ENCODE measurements at regions not wholly inside any gene's neighbourhood (a gene's known extent, or its start where the extent isn't known, plus 50 kb on each side); places are given as distances from the start of the nearest gene placed in this dataset.

- no peak for DNase-seq (ENCODE audit: low spot score)
Observed at GRCh38 chr6:91173186-91173585, 586.3 kb upstream of the MAP3K7 start.

DNA sequence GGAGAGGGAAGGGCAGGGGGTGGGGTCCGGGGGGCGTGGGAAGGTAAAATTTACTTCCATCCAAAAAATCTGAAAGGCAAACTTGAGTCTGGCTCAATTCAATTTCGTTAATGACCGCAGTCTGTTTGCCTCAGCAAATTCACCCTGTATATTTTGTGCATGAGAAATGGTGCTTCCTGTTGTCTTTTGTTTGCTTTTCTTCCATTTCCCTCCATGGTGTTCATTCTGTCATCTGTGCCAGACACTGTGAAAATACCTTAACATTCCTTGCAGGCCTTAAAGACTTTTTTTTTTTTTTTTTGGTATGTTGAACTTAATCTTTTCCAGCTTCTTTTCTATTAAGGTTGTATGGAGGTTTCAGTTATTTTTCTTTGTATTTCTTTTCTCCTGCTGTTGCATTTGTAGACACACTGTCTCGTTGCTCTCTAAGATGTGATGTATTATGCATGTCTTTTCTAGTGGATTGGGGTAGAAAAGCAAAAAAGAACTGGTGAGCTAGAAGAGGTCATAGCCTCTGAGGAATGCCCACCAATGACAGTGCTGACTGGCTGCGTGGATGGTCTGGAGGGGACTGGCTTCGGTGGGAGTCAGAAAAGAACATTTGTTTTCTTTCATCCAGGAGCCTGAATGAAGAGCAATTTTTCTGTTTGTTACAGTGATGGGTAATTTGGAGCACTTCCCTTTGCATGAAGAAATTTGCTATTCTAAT, 585.0 kb upstream of the MAP3K7 start:
- no peak for DNase-seq (ENCODE audit: low spot score)

- peak; percentile 50 for DNase-seq (ENCODE audit: low spot score)
Observed at GRCh38 chr6:91167846-91168245, 581.0 kb upstream of the MAP3K7 start.

DNA sequence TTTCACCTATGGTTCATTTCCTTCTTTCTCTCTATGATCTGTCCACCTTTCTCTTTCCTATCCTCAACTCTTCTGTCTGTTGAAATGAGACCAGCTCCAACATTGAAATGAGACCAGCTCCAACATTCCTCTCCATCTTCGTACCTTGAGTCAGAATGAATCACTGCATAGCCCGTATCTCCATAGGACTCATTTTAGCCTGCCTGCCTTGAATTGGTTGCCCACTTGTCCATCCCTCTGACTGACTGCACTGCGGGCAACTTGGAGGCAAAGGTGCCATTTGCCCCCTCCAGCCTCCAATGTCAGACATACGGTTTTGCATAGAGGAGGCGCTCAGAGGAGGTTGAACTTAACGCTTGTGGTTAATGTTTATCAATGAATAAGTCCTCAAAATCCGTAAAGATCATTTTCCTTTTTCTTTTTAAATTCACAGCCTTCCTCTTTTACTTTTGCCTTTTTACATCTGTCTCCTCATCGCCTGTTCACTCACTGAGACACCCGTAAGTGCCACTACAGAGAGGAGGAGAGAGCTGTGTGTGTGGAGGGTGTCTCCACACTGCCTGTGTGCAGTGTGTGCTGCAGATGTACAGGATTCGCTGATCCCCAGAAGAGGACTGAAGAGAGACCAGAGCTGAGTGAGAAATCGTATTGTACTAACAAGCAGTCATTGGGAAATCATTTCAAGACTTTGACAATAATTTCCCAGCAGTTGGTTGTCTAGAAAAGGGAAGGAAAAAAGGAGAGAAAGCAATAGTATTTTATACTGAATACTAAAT, 579.6 kb upstream of the MAP3K7 start:
- peak; percentile 44 for DNase-seq (ENCODE audit: low spot score)

- no peak for DNase-seq (ENCODE audit: low spot score)
Observed at GRCh38 chr6:91164105-91164504, 577.2 kb upstream of the MAP3K7 start.

DNA sequence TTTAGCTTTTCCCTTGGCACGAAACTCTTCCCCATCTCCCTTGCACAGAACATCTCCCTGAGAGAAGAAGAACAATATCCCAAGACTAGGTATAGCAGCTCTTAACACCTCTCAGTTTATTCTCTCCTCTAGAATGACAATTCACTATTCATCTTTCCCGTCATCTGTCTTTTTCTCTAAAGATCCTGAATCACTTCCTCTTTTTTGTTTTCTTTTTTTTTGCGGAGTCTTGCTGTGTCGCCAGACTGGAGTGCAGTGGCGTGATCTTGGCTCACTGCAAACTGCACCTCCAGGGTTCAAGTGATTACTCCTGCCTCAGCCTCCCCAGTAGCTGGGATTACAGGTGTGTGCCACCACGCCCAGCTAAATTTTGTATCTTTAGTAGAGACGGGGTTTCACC, 574.4 kb upstream of the MAP3K7 start:
- no peak for DNase-seq (ENCODE audit: low spot score)

GRCh38 chr6:91155129-91155785, 568.4 kb upstream of the MAP3K7 start:
- no peak for DNase-seq (ENCODE audit: low spot score)

DNA sequence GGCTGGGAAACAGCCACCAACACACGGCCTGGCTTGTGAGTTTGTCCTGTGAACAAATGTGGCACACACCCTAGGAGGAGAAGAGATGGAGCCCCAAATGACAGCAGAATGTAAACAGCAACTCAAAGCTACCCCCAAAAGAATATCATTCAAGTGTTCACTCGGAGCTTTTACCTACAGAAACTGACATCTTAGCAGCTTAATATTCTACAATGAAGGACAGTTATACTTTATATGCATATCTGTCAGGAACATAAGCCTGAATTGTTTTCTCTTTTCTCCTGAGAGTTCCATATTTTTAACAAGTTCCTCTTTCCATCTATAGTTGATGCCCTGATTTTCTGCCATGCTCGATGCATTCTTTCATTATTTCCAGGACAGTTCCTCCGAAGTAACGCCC, 566.0 kb upstream of the MAP3K7 start:
- DNase-seq (ENCODE audit: low spot score) = no peak

- no peak for DNase-seq (ENCODE audit: low spot score)
Observed at GRCh38 chr6:91149956-91150705, 563.3 kb upstream of the MAP3K7 start.

DNA sequence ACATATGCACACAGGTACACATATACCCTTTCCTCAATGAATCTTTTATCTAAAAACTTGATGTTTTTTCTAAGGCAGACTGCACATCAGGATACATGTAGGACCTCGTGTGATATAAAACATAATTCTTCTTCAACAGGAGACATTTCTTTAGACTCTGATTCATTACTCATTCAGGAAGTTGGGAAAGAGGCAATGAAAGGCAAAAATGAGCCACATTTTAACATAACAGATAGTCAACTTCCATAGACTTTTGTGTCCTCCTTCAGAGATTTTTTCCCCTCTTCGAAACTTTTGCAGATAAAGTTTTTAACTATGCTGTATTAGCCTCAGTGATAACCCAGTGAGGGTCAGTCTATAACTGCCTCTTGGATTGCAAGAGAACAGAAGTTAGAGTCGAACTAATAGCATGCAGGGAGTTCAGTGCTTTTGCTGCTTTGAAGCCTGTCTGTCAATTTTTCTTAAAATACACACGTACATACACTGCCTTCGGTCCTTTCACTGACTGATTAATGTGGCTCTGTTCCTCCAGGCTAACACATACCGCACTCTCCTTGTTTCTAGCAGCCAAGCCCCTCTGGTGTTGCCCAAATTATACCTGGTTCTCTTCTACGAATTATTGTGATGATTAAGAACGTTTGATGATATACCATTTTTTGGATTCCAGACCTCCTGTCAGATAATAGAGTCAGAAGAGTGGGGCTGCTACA, 562.5 kb upstream of the MAP3K7 start:
- DNase-seq (ENCODE audit: low spot score) = no peak

DNA sequence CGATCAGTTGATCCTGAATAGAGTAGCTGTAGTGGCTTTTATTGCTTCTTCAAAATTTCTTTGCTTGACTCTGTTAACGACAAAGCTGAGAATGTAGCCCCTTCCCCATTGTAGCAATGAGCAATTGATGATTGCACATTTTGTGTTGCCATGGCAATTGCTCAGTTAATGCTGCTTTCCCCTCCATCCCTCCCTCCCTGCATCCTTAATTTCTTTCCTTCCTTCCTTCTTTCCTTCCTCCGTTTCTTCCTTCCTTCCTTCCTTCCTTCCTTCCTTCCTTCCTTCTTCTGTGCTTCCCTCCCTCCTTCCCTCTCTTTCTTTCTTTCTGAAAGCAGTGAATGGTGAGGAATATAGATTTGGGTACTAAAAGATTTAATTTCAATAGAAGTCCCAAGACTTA, 557.3 kb upstream of the MAP3K7 start:
- DNase-seq (ENCODE audit: low spot score) = no peak

DNA sequence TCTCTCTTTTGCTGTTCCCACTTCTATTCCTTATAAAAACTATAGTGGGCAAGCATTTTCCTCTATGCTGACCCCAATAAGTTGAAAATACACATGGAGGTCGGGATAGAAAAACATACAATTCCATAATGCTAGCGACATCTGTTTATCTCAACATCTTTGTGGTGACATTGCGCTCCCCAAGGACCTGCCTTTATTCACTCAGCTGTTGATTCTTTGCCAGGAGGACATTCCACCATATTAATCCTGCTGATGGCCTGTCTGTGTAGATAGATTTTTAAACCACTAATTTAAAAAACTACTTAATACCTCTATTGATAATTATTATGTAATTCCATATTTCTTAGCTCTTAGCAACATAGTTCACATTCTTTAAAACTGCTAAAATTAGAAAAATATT, 555.3 kb upstream of the MAP3K7 start:
- DNase-seq (ENCODE audit: low spot score) = no peak

GRCh38 chr6:91141346-91141745, 554.5 kb upstream of the MAP3K7 start:
- DNase-seq (ENCODE audit: low spot score) = no peak

DNA sequence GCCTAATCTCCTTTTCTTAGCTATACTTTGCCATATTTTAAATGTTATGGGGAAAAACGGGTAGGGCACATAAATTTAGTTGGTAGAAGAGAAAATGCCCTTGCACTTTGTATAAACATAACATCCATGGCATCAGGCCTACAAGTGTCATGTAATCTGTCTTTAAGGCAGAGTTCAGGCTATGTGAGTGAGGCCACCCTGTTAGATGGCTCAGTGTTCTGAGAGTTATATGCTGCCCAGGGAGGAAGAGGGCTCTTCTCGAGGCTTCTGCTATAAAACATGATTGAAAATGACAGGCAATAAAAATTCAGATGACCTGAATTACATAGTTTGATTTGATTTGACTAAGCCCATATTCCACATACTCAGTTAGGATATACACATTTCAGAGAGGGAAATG, 553.6 kb upstream of the MAP3K7 start:
- DNase-seq (ENCODE audit: low spot score) = no peak

- DNase-seq (ENCODE audit: low spot score) = no peak
Observed at GRCh38 chr6:91137286-91137685, 550.4 kb upstream of the MAP3K7 start.

- DNase-seq (ENCODE audit: low spot score) = no peak
Observed at GRCh38 chr6:91135406-91136103, 548.7 kb upstream of the MAP3K7 start.

DNA sequence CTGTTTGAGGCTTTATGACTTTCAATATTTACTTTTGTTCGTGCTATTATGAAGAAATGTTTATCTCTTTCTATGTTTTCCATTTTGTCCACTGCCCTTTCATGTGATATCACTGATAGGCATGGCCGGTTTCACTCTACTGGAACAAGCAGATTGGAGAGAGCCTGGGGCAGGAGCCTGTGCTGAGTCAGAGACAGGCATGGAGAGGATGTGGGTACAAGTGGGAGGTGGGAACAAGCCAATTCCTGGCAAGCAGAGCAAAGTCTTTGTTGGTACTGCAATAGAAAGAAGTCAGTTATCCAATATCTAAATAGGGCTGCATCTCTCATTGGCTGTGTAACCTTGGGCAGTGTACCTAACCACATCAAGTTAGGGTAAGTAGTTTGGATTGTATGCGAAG, 545.6 kb upstream of the MAP3K7 start:
- DNase-seq (ENCODE audit: low spot score) = no peak

DNA sequence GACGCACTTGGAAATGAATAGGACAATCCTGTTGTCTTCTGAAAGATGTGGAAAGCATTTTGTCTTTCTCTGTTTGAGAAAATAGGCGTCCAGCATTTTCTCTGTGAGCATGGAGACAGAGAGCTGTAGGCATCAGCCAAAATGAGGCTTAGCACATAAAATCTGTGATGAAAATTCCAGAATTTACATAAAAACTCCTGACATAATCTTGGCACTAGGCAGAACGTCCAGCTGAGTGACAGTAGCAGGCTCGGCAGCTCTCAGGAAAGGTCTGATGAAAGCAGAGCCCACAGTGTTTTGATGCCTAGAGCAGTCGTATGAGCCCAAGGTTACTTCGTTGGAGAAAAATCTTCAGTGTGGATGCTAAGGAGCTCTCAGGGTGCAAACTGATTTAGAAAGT, 543.3 kb upstream of the MAP3K7 start:
- DNase-seq (ENCODE audit: low spot score) = no peak

GRCh38 chr6:91127752-91128151, 540.9 kb upstream of the MAP3K7 start:
- DNase-seq (ENCODE audit: low spot score) = no peak

DNA sequence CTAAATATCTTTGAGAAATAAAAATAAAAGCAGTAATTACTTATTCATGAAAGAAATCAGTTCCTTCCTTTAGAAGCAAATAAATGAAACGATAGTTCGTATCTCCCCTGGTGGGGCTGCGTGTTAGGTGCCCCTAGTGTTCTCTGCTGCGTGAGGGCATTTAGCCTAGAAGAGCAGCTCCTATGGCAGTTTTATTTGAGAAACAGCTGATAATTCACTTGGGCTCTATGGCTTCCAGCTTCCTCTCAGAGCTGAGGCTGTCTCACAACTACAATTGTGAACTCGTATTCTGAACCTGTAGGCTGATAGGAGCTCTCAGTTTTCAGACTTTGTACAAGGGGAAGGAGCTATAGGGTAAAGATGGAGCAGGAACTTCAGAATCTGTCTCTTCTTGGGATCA, 540.0 kb upstream of the MAP3K7 start:
- no peak for DNase-seq (ENCODE audit: low spot score)

GRCh38 chr6:91117550-91117949, 530.7 kb upstream of the MAP3K7 start:
- no peak for DNase-seq (ENCODE audit: low spot score)
